H9 (cell line): ENCODE measurements at regions not wholly inside any gene's neighbourhood (a gene's known extent, or its start where the extent isn't known, plus 50 kb on each side); places are given as distances from the start of the nearest gene placed in this dataset.

Source experiments
- DNase-seq: peaks from one replicate; pipeline ENCODE4 v3.0.0-alpha.2; 2017
- H2AFZ ChIP-seq: one replicate; pipeline ENCODE4 v1.6.1; 2013; ENCODE audit warnings: mild to moderate bottlenecking, low read length, control low read depth, moderate library complexity
- H2AK5ac ChIP-seq: 2 replicates; pipeline ENCODE4 v1.6.1; 2013; ENCODE audit warnings: low read length, control low read depth, mixed read lengths; ENCODE audit not compliant: insufficient read length
- H2BK120ac ChIP-seq: one replicate; pipeline ENCODE4 v1.6.1; 2013; ENCODE audit warnings: low read depth, mild to moderate bottlenecking, low read length, control low read depth, inconsistent platforms; ENCODE audit not compliant: poor library complexity, severe bottlenecking
- H2BK12ac ChIP-seq: 2 replicates; pipeline ENCODE4 v1.6.1; 2013; ENCODE audit warnings: low read length, control low read depth, mixed read lengths, low read depth; ENCODE audit not compliant: insufficient read length
- H2BK15ac ChIP-seq: 2 replicates; pipeline ENCODE4 v1.6.1; 2013; ENCODE audit warnings: low read depth, low read length, control low read depth
- H2BK20ac ChIP-seq: one replicate; pipeline ENCODE4 v1.6.1; 2013; ENCODE audit warnings: low read depth, mild to moderate bottlenecking, low read length, control low read depth, inconsistent platforms; ENCODE audit not compliant: poor library complexity, severe bottlenecking
- H2BK5ac ChIP-seq: 2 replicates; pipeline ENCODE4 v1.6.1; 2013; ENCODE audit warnings: low read length, control low read depth, mixed read lengths; ENCODE audit not compliant: insufficient read length
- H3K14ac ChIP-seq: 2 replicates; pipeline ENCODE4 v1.6.1; 2013; ENCODE audit warnings: low read length, control low read depth; ENCODE audit not compliant: insufficient read depth
- H3K18ac ChIP-seq: 2 replicates; pipeline ENCODE4 v1.6.1; 2013; ENCODE audit warnings: low read depth, mild to moderate bottlenecking, mixed read lengths, low read length, control low read depth; ENCODE audit not compliant: insufficient read length
- H3K23ac ChIP-seq: 2 replicates; pipeline ENCODE4 v1.6.1; 2013; ENCODE audit warnings: low read length, control low read depth, mixed read lengths, low read depth; ENCODE audit not compliant: insufficient read length
- H3K23me2 ChIP-seq: 2 replicates; pipeline ENCODE4 v1.6.1; 2013; ENCODE audit warnings: low read depth, mild to moderate bottlenecking, mixed read lengths, low read length, control low read depth; ENCODE audit not compliant: insufficient read length, poor library complexity, severe bottlenecking
- H3K27ac ChIP-seq: 2 replicates; pipeline ENCODE4 v1.5.1; 2013; ENCODE audit warnings: low read length, control low read depth, mixed read lengths, low read depth; ENCODE audit not compliant: insufficient read length
- H3K27me3 ChIP-seq: 2 replicates; pipeline ENCODE4 v1.6.1; 2013; ENCODE audit warnings: low read length, control low read depth, inconsistent platforms; ENCODE audit not compliant: insufficient read depth
- H3K4ac ChIP-seq: 2 replicates; pipeline ENCODE4 v1.6.1; 2013; ENCODE audit warnings: low read depth, mild to moderate bottlenecking, control low read depth, inconsistent platforms, low read length, moderate library complexity
- H3K4me1 ChIP-seq: 2 replicates; pipeline ENCODE4 v1.6.1; 2013; ENCODE audit warnings: low read length, control low read depth, inconsistent platforms; ENCODE audit not compliant: insufficient read depth
- H3K4me2 ChIP-seq: 2 replicates; pipeline ENCODE4 v1.6.1; 2013; ENCODE audit warnings: low read length, control low read depth, mixed read lengths; ENCODE audit not compliant: insufficient read length, insufficient read depth
- H3K56ac ChIP-seq: 2 replicates; pipeline ENCODE4 v1.6.1; 2013; ENCODE audit warnings: low read depth, mild to moderate bottlenecking, mixed read lengths, low read length, control low read depth; ENCODE audit not compliant: insufficient read length
- H3K79me1 ChIP-seq: 2 replicates; pipeline ENCODE4 v1.6.1; 2013; ENCODE audit warnings: low read depth, mild to moderate bottlenecking, moderate library complexity, low read length, control low read depth, inconsistent platforms; ENCODE audit not compliant: insufficient read depth, poor library complexity, severe bottlenecking
- H3K79me2 ChIP-seq: 2 replicates; pipeline ENCODE4 v1.6.1; 2013; ENCODE audit warnings: low read length, control low read depth, inconsistent platforms; ENCODE audit not compliant: insufficient read depth
- H3K9ac ChIP-seq: 2 replicates; pipeline ENCODE4 v1.6.1; 2013; ENCODE audit warnings: low read length, control low read depth, mixed read lengths; ENCODE audit not compliant: insufficient read length; ENCODE audit errors: extremely low read depth
- H3K9me3 ChIP-seq: one replicate; pipeline ENCODE4 v1.6.1; 2013; ENCODE audit warnings: low read depth, low read length, inconsistent platforms; ENCODE audit not compliant: control insufficient read depth
- H3T11ph ChIP-seq: one replicate; pipeline ENCODE4 v1.6.1; 2013; ENCODE audit warnings: mild to moderate bottlenecking, low read length, control low read depth, inconsistent platforms
- H4K20me1 ChIP-seq: one replicate; pipeline ENCODE4 v1.6.1; 2013; ENCODE audit not compliant: control insufficient read depth, insufficient read length, insufficient read depth
- H4K5ac ChIP-seq: 2 replicates; pipeline ENCODE4 v1.6.1; 2013; ENCODE audit warnings: low read depth, mild to moderate bottlenecking, mixed read lengths, low read length, control low read depth; ENCODE audit not compliant: insufficient read length
- H4K8ac ChIP-seq: replicated peaks from 2 replicates; pipeline ENCODE4 v1.6.1; 2013; ENCODE audit warnings: low read length, control low read depth, mixed read lengths, low read depth; ENCODE audit not compliant: insufficient read length
- H4K91ac ChIP-seq: 2 replicates; pipeline ENCODE4 v1.6.1; 2013; ENCODE audit warnings: low read depth, mild to moderate bottlenecking, moderate library complexity, mixed read lengths, low read length, control low read depth; ENCODE audit not compliant: insufficient read length
- H3K27ac Mint-ChIP-seq, 3 experiments: 2 replicates in 2 of 3; 3 replicates in 1 of 3; pipeline ENCODE4 v1.8.0; 2020 to 2021; ENCODE audit warnings: mixed read lengths in 3 of 3, mild to moderate bottlenecking in 1 of 3, moderate library complexity in 1 of 3
- H3K27me3 Mint-ChIP-seq: 2 replicates; pipeline ENCODE4 v1.8.0; 2021; ENCODE audit warnings: low read depth, mild to moderate bottlenecking, moderate library complexity, mixed read lengths
- H3K36me3 Mint-ChIP-seq, 3 experiments: 2 replicates in 2 of 3; 3 replicates in 1 of 3; pipeline ENCODE4 v1.8.0; 2020 to 2021; ENCODE audit warnings: low read depth in 3 of 3, mixed read lengths in 3 of 3; ENCODE audit not compliant: insufficient read depth in 1 of 3
- H3K4me1 Mint-ChIP-seq, 2 experiments: 2 replicates each; pipeline ENCODE4 v1.8.0; 2020; ENCODE audit warnings: mixed read lengths in 2 of 2
- H3K4me3 Mint-ChIP-seq, 2 experiments: 2 replicates in 1 of 2; 3 replicates in 1 of 2; pipeline ENCODE4 v1.8.0; 2020 to 2021; ENCODE audit warnings: mild to moderate bottlenecking in 2 of 2, mixed read lengths in 2 of 2, moderate library complexity in 1 of 2
- H3K9me3 Mint-ChIP-seq, 2 experiments: 2 replicates in 1 of 2; 3 replicates in 1 of 2; pipeline ENCODE4 v1.8.0; 2020; ENCODE audit warnings: mild to moderate bottlenecking in 2 of 2, mixed read lengths in 2 of 2, moderate library complexity in 1 of 2
- WGBS: extraction: QIAGEN DNeasy Blood & Tissue Kit; methylation state at CpG from one replicate; pipeline ENCODE4 v1.1.7; 2013; ENCODE audit warnings: missing lambda C conversion rate, low lambda C conversion rate, mixed read lengths; ENCODE audit not compliant: insufficient read length; ENCODE audit errors: extremely low coverage; 5-methylcytosine and 5-hydroxymethylcytosine counted together
- TF ChIP-seq, protein P1 (sequence below): fragments of 200-600 bp; sonication (generic); conservative IDR thresholded peaks from 3 replicates; pipeline ENCODE4 v1.8.0; 2021; ENCODE audit warnings: antibody characterized with exemption, mild to moderate bottlenecking

DNA sequence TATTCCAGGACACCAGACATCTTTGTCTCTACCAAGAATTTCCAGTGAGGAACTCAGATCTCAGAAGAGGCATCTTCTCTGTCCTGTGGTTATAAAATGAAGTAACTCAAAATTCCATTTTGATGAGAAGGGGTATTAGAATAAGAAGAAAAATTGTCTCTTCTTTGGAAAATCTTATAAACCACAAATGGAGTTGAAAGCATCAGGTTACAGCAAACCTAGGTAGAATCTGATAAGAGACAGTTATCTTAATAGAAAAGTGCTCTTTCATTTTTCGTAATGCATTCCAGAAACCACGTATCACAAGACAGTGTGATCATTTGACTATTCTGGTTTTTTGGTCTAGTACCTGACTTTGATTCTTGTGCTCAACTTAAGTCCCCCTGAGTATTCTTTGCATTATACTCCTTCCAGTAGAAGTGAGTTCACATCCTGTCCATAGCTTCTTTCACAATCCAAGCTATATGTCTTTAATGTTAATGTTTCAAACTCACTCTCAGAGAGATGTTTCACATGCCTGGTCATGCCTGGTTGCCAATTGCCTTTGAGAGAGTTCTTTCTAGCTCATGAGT lies 120.9 kb upstream of the PRDX6 start:
- Histone ChIP-seq H2BK120ac (no peak overlapping the region), H3K4me1 (no peaks in the 10 kb centered on the region), H3K56ac (no peak overlapping the region), H3K9me3 (peaks cover 11% of the 10 kb centered on the region), H3K18ac (no peak overlapping the region), H3K4me2 (no peak overlapping the region), H3K27ac (no peak overlapping the region), H3K27me3 (no peaks in the 10 kb centered on the region), H3K9ac (no peak overlapping the region), H3K23me2 (no peaks in the 10 kb centered on the region), H3T11ph (no peak overlapping the region), H4K91ac (no peak overlapping the region), H3K14ac (no peak overlapping the region), H2BK20ac (no peak overlapping the region), H2BK15ac (no peak overlapping the region), H4K5ac (no peak overlapping the region), H4K20me1 (no peaks in the 10 kb centered on the region), H3K79me2 (no peaks in the 10 kb centered on the region), H2BK5ac (no peak overlapping the region), H3K79me1 (no peaks in the 10 kb centered on the region), H3K23ac (no peak overlapping the region), H4K8ac (no peak overlapping the region), H2BK12ac (no peak overlapping the region), H2AK5ac (no peak overlapping the region), H3K4ac (no peak overlapping the region), H2AFZ (no peak overlapping the region)
- TF ChIP-seq, protein P1, sequence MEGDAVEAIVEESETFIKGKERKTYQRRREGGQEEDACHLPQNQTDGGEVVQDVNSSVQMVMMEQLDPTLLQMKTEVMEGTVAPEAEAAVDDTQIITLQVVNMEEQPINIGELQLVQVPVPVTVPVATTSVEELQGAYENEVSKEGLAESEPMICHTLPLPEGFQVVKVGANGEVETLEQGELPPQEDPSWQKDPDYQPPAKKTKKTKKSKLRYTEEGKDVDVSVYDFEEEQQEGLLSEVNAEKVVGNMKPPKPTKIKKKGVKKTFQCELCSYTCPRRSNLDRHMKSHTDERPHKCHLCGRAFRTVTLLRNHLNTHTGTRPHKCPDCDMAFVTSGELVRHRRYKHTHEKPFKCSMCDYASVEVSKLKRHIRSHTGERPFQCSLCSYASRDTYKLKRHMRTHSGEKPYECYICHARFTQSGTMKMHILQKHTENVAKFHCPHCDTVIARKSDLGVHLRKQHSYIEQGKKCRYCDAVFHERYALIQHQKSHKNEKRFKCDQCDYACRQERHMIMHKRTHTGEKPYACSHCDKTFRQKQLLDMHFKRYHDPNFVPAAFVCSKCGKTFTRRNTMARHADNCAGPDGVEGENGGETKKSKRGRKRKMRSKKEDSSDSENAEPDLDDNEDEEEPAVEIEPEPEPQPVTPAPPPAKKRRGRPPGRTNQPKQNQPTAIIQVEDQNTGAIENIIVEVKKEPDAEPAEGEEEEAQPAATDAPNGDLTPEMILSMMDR: no peak
- Mint-ChIP-seq H3K4me1 (peaks cover 4 to 8% of the 10 kb centered on the region in 2 experiments), H3K36me3 (peaks cover 17 to 30% (median 24%) of the 10 kb centered on the region in 3 experiments), H3K27me3 (peaks cover 2% of the 10 kb centered on the region; the same call in 1 of the 2 replicates), H3K27ac (no peak overlapping the region), H3K4me3 (no peak overlapping the region), H3K9me3 (peaks cover 21 to 35% of the 10 kb centered on the region in 2 experiments)
- DNase-seq: no peak
- no CpG with 5 or more reads among the region's 2 CpGs for WGBS
